CD4-positive, CD25-positive, alpha-beta regulatory T cell (primary cell): ENCODE measurements at regions not wholly inside any gene's neighbourhood (a gene's known extent, or its start where the extent isn't known, plus 50 kb on each side); places are given as distances from the start of the nearest gene placed in this dataset.

Experiments used
- ATAC-seq, 2 donors: fragments of 150-1000 bp; cut with Tn5 transposase; one replicate each; pipeline ENCODE4 v1.10.0; 2021; ENCODE audit warnings: low read depth in 2 of 2, moderate number of reproducible peaks in 2 of 2, moderate library complexity in 1 of 2
- DNase-seq, 3 donors: peaks; one replicate each; pipeline versions ENCODE4 v3.0.0 to v3.0.0-alpha.2; 2012 to 2022; ENCODE audit warnings: mixed read lengths in 1 of 3
- H3K27ac ChIP-seq: one replicate; pipeline ENCODE4 v1.7.0; 2013; ENCODE audit warnings: mild to moderate bottlenecking, low read length; ENCODE audit not compliant: insufficient read depth, poor library complexity, severe bottlenecking
- H3K27me3 ChIP-seq: one replicate; pipeline ENCODE4 v1.7.0; 2013; ENCODE audit warnings: low read length; ENCODE audit not compliant: control insufficient read depth, insufficient read depth
- H3K36me3 ChIP-seq: one replicate; pipeline ENCODE4 v1.7.0; 2013; ENCODE audit warnings: mild to moderate bottlenecking, low read length, moderate library complexity; ENCODE audit not compliant: control insufficient read depth, insufficient read depth
- H3K4me1 ChIP-seq: 2 replicates; pipeline ENCODE4 v1.7.0; 2013; ENCODE audit warnings: mild to moderate bottlenecking, low read length; ENCODE audit not compliant: insufficient read depth, control insufficient read depth, poor library complexity, severe bottlenecking
- H3K4me3 ChIP-seq: one replicate; pipeline ENCODE4 v1.7.0; 2013; ENCODE audit warnings: low read depth, mild to moderate bottlenecking, low read length, moderate library complexity
- H3K9me3 ChIP-seq, 2 experiments: 1 replicate in 1 of 2; 2 replicates in 1 of 2; pipeline ENCODE4 v1.7.0; 2013; ENCODE audit warnings: low read length in 2 of 2, mild to moderate bottlenecking in 1 of 2, moderate library complexity in 1 of 2; ENCODE audit not compliant: control insufficient read depth in 2 of 2
- H3K27ac Mint-ChIP-seq, 3 donors: one replicate each; pipeline ENCODE4 v1.8.0; 2020 to 2022; ENCODE audit warnings: mild to moderate bottlenecking in 3 of 3, mixed read lengths in 3 of 3, moderate library complexity in 2 of 3
- H3K27me3 Mint-ChIP-seq: one replicate; pipeline ENCODE4 v1.8.0; 2022; ENCODE audit warnings: mild to moderate bottlenecking, mixed read lengths
- H3K36me3 Mint-ChIP-seq: one replicate; pipeline ENCODE4 v1.8.0; 2020; ENCODE audit warnings: mixed read lengths
- H3K4me1 Mint-ChIP-seq, 4 donors: one replicate each; pipeline ENCODE4 v1.8.0; 2020 to 2022; ENCODE audit warnings: mixed read lengths in 4 of 4, mild to moderate bottlenecking in 1 of 4
- H3K4me3 Mint-ChIP-seq, 4 donors: one replicate each; pipeline ENCODE4 v1.8.0; 2020 to 2022; ENCODE audit warnings: mild to moderate bottlenecking in 4 of 4, mixed read lengths in 4 of 4, moderate library complexity in 3 of 4
- H3K9me3 Mint-ChIP-seq, 7 donors: one replicate each; pipeline ENCODE4 v1.8.0; 2020 to 2022; ENCODE audit warnings: mixed read lengths in 7 of 7, mild to moderate bottlenecking in 3 of 7, moderate library complexity in 2 of 7

- DNase-seq, result no peak
These were observed 911.6 kb downstream of the TFAP2A start for GRCh38 chr6:9503111-9503761.

GRCh38 chr6:9499709-9500108 is 915.2 kb downstream of the TFAP2A start:
- Mint-ChIP-seq H3K4me3 (no peak overlapping the region), H3K9me3 (peaks cover 0 to 15% (median 2%) of the 10 kb centered on the region in 7 donors)

More at GRCh38 chr6:9503111-9503761, 911.6 kb downstream of the TFAP2A start:
- Mint-ChIP-seq H3K4me1 (no peaks in the 10 kb centered on the region), H3K27ac (no peak overlapping the region), H3K4me3 (no peak overlapping the region), H3K27me3 (no peaks in the 10 kb centered on the region), H3K9me3 (peaks cover 0 to 27% (median 3%) of the 10 kb centered on the region in 7 donors), H3K36me3 (no peaks in the 10 kb centered on the region)
- no peak overlapping the region for H3K27ac ChIP-seq
- H3K36me3 ChIP-seq, result no peaks in the 10 kb centered on the region
- no peaks in the 10 kb centered on the region for H3K27me3 ChIP-seq
- H3K4me1 ChIP-seq, result no peaks in the 10 kb centered on the region
- no peak for ATAC-seq
- H3K9me3 ChIP-seq, result no peaks in the 10 kb centered on the region
- no peak overlapping the region for H3K4me3 ChIP-seq

GRCh38 chr6:9496837-9497236 is 918.0 kb downstream of the TFAP2A start:
- no peak for ATAC-seq
- no peaks in the 10 kb centered on the region for H3K27me3 Mint-ChIP-seq

More at GRCh38 chr6:9499709-9500108, 915.2 kb downstream of the TFAP2A start:
- Histone ChIP-seq H3K4me3 (no peak overlapping the region), H3K36me3 (no peaks in the 10 kb centered on the region), H3K27ac (no peak overlapping the region), H3K4me1 (no peaks in the 10 kb centered on the region), H3K9me3 (no peaks in the 10 kb centered on the region), H3K27me3 (no peaks in the 10 kb centered on the region)
- Mint-ChIP-seq H3K27me3 (no peaks in the 10 kb centered on the region), H3K27ac (no peak overlapping the region), H3K4me1 (no peaks in the 10 kb centered on the region), H3K36me3 (no peaks in the 10 kb centered on the region)
- DNase-seq (no peak), ATAC-seq (no peak)

GRCh38 chr6:9494864-9495263 is 920.0 kb downstream of the TFAP2A start:
- Mint-ChIP-seq H3K4me1 (no peaks in the 10 kb centered on the region), H3K27me3 (no peaks in the 10 kb centered on the region), H3K36me3 (no peaks in the 10 kb centered on the region), H3K9me3 (peaks cover 0 to 9% (median 2%) of the 10 kb centered on the region in 7 donors), H3K27ac (no peak overlapping the region), H3K4me3 (no peak overlapping the region)
- H3K4me1 ChIP-seq, result no peaks in the 10 kb centered on the region
- no peaks in the 10 kb centered on the region for H3K27me3 ChIP-seq
- no peak overlapping the region for H3K27ac ChIP-seq
- ATAC-seq (no peak), DNase-seq (no peak)
- H3K4me3 ChIP-seq, result no peak overlapping the region
- H3K36me3 ChIP-seq, result no peaks in the 10 kb centered on the region
- no peaks in the 10 kb centered on the region for H3K9me3 ChIP-seq

More at GRCh38 chr6:9496837-9497236, 918.0 kb downstream of the TFAP2A start:
- no peaks in the 10 kb centered on the region for H3K36me3 ChIP-seq
- no peaks in the 10 kb centered on the region for H3K9me3 ChIP-seq
- no peaks in the 10 kb centered on the region for H3K4me1 Mint-ChIP-seq
- no peaks in the 10 kb centered on the region for H3K4me1 ChIP-seq
- no peak overlapping the region for H3K27ac Mint-ChIP-seq
- no peak for DNase-seq
- H3K4me3 ChIP-seq, result no peak overlapping the region
- H3K9me3 Mint-ChIP-seq, result peaks cover 0 to 16% (median 2%) of the 10 kb centered on the region in 7 donors
- no peak overlapping the region for H3K27ac ChIP-seq
- no peaks in the 10 kb centered on the region for H3K36me3 Mint-ChIP-seq
- H3K27me3 ChIP-seq, result no peaks in the 10 kb centered on the region
- H3K4me3 Mint-ChIP-seq, result no peak overlapping the region

- Histone ChIP-seq H3K4me3 (no peak overlapping the region), H3K27me3 (no peaks in the 10 kb centered on the region), H3K27ac (no peak overlapping the region), H3K9me3 (no peaks in the 10 kb centered on the region), H3K4me1 (no peaks in the 10 kb centered on the region), H3K36me3 (no peaks in the 10 kb centered on the region)
- ATAC-seq (no peak), DNase-seq (no peak)
- H3K36me3 Mint-ChIP-seq, result no peaks in the 10 kb centered on the region
- peaks cover 0 to 9% (median 2%) of the 10 kb centered on the region in 7 donors for H3K9me3 Mint-ChIP-seq
- no peak overlapping the region for H3K4me3 Mint-ChIP-seq
- no peaks in the 10 kb centered on the region for H3K4me1 Mint-ChIP-seq
- H3K27ac Mint-ChIP-seq, result peak overlapping the region in 1 of 3 donors; percentile 27
- no peaks in the 10 kb centered on the region for H3K27me3 Mint-ChIP-seq
These were observed 922.1 kb downstream of the TFAP2A start for GRCh38 chr6:9492790-9493189.

- no peaks in the 10 kb centered on the region for H3K36me3 Mint-ChIP-seq
- H3K9me3 ChIP-seq, result no peaks in the 10 kb centered on the region
These were observed 927.7 kb downstream of the TFAP2A start for GRCh38 chr6:9487128-9487527.

GRCh38 chr6:9485992-9486391 is 928.9 kb downstream of the TFAP2A start:
- ATAC-seq (no peak), DNase-seq (no peak)
- Mint-ChIP-seq H3K9me3 (peaks cover 0 to 5% (median 3%) of the 10 kb centered on the region in 7 donors), H3K4me1 (peaks cover 0 to 32% (median 6%) of the 10 kb centered on the region in 4 donors), H3K27ac (no peak overlapping the region), H3K36me3 (no peaks in the 10 kb centered on the region), H3K4me3 (no peak overlapping the region), H3K27me3 (no peaks in the 10 kb centered on the region)
- no peak overlapping the region for H3K4me3 ChIP-seq
- no peak overlapping the region for H3K27ac ChIP-seq
- no peaks in the 10 kb centered on the region for H3K4me1 ChIP-seq
- H3K36me3 ChIP-seq, result no peaks in the 10 kb centered on the region
- no peaks in the 10 kb centered on the region for H3K27me3 ChIP-seq
- H3K9me3 ChIP-seq, result no peaks in the 10 kb centered on the region

More at GRCh38 chr6:9487128-9487527, 927.7 kb downstream of the TFAP2A start:
- no peak overlapping the region for H3K4me3 ChIP-seq
- no peaks in the 10 kb centered on the region for H3K27me3 ChIP-seq
- Mint-ChIP-seq H3K27ac (no peak overlapping the region), H3K4me3 (no peak overlapping the region), H3K9me3 (peaks cover 0 to 6% (median 3%) of the 10 kb centered on the region in 7 donors), H3K4me1 (peaks cover 0 to 22% (median 3%) of the 10 kb centered on the region in 4 donors), H3K27me3 (no peaks in the 10 kb centered on the region)
- H3K36me3 ChIP-seq, result no peaks in the 10 kb centered on the region
- H3K27ac ChIP-seq, result no peak overlapping the region
- DNase-seq (no peak), ATAC-seq (no peak)
- H3K4me1 ChIP-seq, result no peaks in the 10 kb centered on the region

- Histone ChIP-seq H3K27me3 (no peaks in the 10 kb centered on the region), H3K27ac (no peak overlapping the region), H3K36me3 (no peaks in the 10 kb centered on the region), H3K4me3 (no peak overlapping the region), H3K9me3 (no peaks in the 10 kb centered on the region), H3K4me1 (no peaks in the 10 kb centered on the region)
- H3K36me3 Mint-ChIP-seq, result no peaks in the 10 kb centered on the region
- no peak overlapping the region for H3K27ac Mint-ChIP-seq
- H3K4me3 Mint-ChIP-seq, result peak overlapping the region in 1 of 4 donors; percentile 12
- DNase-seq (no peak), ATAC-seq (no peak)
- H3K9me3 Mint-ChIP-seq, result peaks cover 0 to 5% (median 3%) of the 10 kb centered on the region in 7 donors
- H3K27me3 Mint-ChIP-seq, result no peaks in the 10 kb centered on the region
- H3K4me1 Mint-ChIP-seq, result peaks cover 0 to 34% (median 6%) of the 10 kb centered on the region in 4 donors
These were observed 930.2 kb downstream of the TFAP2A start for GRCh38 chr6:9484686-9485085.
